ENCODE measurements at regions not wholly inside any gene's neighbourhood (a gene's known extent, or its start where the extent isn't known, plus 50 kb on each side); places are given as distances from the start of the nearest gene placed in this dataset.
"Not testable (repeated sequence)": the region's sequence is repeated elsewhere in the genome, so short reads cannot be mapped to it uniquely, and the experiment has no call there.

DNA sequence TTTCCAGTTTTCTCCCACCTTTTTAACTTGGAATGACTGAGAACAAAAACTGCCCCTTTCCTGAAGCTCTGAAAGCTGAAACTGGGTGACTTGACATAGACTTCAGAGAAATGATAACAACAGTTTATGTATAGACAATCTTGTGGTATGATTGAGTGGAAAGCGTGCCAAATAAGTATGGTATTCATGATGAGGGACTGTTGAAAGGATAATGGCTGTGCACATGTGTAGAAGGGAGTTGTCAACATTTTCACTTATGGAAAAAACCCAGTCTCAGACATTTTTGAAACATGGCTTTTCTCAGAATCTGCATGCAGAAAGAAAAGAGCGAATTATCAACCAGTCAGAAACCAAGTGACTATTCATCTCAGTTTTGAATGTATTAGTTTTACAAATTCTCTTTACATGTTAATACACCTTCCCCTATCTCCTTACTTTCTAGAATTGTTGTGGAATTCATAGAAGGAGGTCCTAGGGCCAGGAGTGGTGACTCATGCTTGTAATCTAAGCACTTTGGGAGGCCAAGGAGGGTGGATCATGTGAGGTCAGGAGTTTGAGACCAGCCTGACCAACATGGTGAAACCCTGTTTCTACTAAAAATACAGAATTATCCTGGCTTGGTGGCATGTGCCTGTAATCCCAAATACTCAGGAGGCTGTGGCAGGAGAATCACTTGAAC is 261.2 kb downstream of the S1PR1 start:
- Histone ChIP-seq H3K27me3 (ENCODE audit: insufficient read depth, low read depth, severe bottlenecking) (peaks cover 12% of the 10 kb centered on the region), H3K27ac (no peak overlapping the region), H3K4me3 (ENCODE audit: low read depth, low read length) (no peak overlapping the region), H3K36me3 (no peaks in the 10 kb centered on the region), H3K9me3 (ENCODE audit: severe bottlenecking) (no peaks in the 10 kb centered on the region)
- no peak for DNase-seq
- no peak for TF ChIP-seq CTCF (IDR thresholded peaks at IDR 0.05; ENCODE audit: low read depth, low read length)

- H3K27ac ChIP-seq; H3K27me3 ChIP-seq (ENCODE audit: insufficient read depth, low read depth, severe bottlenecking); H3K36me3 ChIP-seq; H3K9me3 ChIP-seq (ENCODE audit: severe bottlenecking); H3K4me3 ChIP-seq (ENCODE audit: low read depth, low read length); DNase-seq: not testable (repeated sequence)
Measured at GRCh38 chr1:101504106-101504505, 267.3 kb downstream of the S1PR1 start.

DNA sequence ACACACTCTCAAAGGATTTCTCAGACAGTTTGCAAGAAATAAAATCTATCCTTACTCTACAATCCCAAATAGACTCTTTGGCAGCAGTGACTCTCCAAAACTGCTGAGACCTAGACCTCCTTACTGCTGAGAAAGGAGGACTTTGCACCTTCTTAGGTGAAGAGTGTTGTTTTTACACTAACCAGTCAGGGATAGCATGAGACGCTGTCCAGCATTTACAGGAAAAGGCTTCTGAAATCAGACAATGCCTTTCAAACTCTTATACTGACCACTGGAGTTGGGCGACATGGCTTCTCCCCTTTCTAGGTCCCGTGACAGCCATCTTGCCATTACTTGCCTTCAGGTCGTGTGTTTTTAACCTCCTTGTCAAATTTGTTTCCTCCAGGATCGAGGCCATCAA is 268.4 kb downstream of the S1PR1 start:
- not testable (repeated sequence) for H3K27ac ChIP-seq; H3K27me3 ChIP-seq (ENCODE audit: insufficient read depth, low read depth, severe bottlenecking); H3K36me3 ChIP-seq; H3K9me3 ChIP-seq (ENCODE audit: severe bottlenecking); H3K4me3 ChIP-seq (ENCODE audit: low read depth, low read length); DNase-seq

DNA sequence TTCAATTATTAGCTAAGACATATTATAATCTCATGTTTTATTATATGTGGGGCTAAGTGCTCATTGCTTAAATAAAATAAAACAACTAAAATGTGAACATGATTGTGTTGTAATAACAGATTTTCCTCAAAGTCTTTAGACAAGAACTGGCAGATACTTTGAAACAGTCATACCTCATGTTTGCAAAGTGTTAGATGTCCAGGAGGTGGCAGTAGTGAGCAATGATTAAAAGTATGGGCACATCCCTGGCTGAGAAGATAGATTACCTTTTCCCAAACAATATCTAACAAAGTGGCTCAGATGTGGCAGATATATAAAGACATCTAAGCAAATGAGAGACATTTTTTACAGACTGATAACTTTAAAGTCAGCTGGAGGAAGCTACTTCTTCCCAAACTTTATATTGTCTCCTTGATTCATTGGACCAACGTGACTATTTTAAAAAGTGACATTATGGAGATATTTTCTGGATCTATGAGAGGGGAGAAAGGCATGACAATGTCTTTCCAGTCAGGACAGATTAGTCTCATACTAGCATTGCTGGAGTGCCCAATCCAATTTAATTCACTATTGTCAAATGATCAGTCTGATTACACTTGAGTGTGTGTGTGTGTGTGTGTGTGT is 269.8 kb downstream of the S1PR1 start:
- DNase-seq = peak; percentile 26
- Histone ChIP-seq H3K27me3 (ENCODE audit: insufficient read depth, low read depth, severe bottlenecking) (peaks cover 17% of the 10 kb centered on the region), H3K27ac (no peak overlapping the region), H3K36me3 (no peaks in the 10 kb centered on the region), H3K9me3 (ENCODE audit: severe bottlenecking) (no peaks in the 10 kb centered on the region), H3K4me3 (ENCODE audit: low read depth, low read length) (no peak overlapping the region)
- peak; percentile 58 for TF ChIP-seq CTCF (IDR thresholded peaks at IDR 0.05; ENCODE audit: low read depth, low read length)

GRCh38 chr1:101507547-101507971 is 270.7 kb downstream of the S1PR1 start:
- H3K4me3 ChIP-seq (ENCODE audit: low read depth, low read length) = no peak overlapping the region
- H3K36me3 ChIP-seq = no peaks in the 10 kb centered on the region
- no peak for DNase-seq
- no peak overlapping the region for H3K27ac ChIP-seq
- TF ChIP-seq CTCF (IDR thresholded peaks at IDR 0.05; ENCODE audit: low read depth, low read length) = no peak
- H3K27me3 ChIP-seq (ENCODE audit: insufficient read depth, low read depth, severe bottlenecking) = peaks cover 18% of the 10 kb centered on the region
- no peaks in the 10 kb centered on the region for H3K9me3 ChIP-seq (ENCODE audit: severe bottlenecking)

GRCh38 chr1:101508913-101509312 is 272.1 kb downstream of the S1PR1 start:
- no peak overlapping the region for H3K27ac ChIP-seq
- DNase-seq = no peak
- H3K36me3 ChIP-seq = no peaks in the 10 kb centered on the region
- H3K27me3 ChIP-seq (ENCODE audit: insufficient read depth, low read depth, severe bottlenecking) = peaks cover 18% of the 10 kb centered on the region
- no peaks in the 10 kb centered on the region for H3K9me3 ChIP-seq (ENCODE audit: severe bottlenecking)
- TF ChIP-seq CTCF (IDR thresholded peaks at IDR 0.05; ENCODE audit: low read depth, low read length) = no peak
- H3K4me3 ChIP-seq (ENCODE audit: low read depth, low read length) = no peak overlapping the region

DNA sequence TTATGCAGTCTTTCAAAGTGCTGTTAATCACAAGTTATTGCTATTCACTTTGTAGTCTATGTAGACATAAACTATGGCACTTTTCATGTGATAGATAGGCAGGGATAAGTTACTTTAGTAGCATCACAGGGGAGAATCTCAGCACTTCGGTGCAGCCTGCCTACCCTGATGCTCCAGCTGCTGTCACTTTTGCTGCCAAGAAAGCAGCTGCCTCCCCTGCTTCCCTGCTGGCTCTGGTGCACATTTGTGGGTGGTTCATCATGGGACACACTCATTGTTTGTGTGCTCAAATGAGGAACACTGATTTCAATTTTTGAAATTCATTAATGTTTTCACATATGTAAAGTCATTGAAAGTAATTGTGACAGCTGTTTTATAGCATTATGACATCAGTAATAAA is 272.6 kb downstream of the S1PR1 start:
- Histone ChIP-seq H3K27me3 (ENCODE audit: insufficient read depth, low read depth, severe bottlenecking) (peaks cover 18% of the 10 kb centered on the region), H3K27ac (no peak overlapping the region), H3K4me3 (ENCODE audit: low read depth, low read length) (no peak overlapping the region), H3K9me3 (ENCODE audit: severe bottlenecking) (no peaks in the 10 kb centered on the region), H3K36me3 (no peaks in the 10 kb centered on the region)
- no peak for DNase-seq
- TF ChIP-seq CTCF (IDR thresholded peaks at IDR 0.05; ENCODE audit: low read depth, low read length) = no peak
